GM23248 (cell line): ENCODE measurements at regions not wholly inside any gene's neighbourhood (a gene's known extent, or its start where the extent isn't known, plus 50 kb on each side); places are given as distances from the start of the nearest gene placed in this dataset.

Source experiments
- DNase-seq: peaks from one replicate; pipeline ENCODE4 v3.0.0-alpha.2; 2015
- H2AFZ ChIP-seq: fragments of 200-600 bp; sonication (generic); 2 replicates; pipeline ENCODE4 v1.6.1; 2016; ENCODE audit warnings: antibody characterized with exemption
- H3F3A ChIP-seq: fragments of 200-600 bp; sonication (generic); 2 replicates; pipeline ENCODE4 v1.6.1; 2016; ENCODE audit warnings: mild to moderate bottlenecking, antibody characterized with exemption, mixed run types; ENCODE audit not compliant: insufficient read depth
- H3K27ac ChIP-seq: fragments of 200-600 bp; sonication (generic); 2 replicates; pipeline ENCODE4 v1.5.1; 2016; ENCODE audit warnings: mild to moderate bottlenecking
- H3K27me3 ChIP-seq: fragments of 200-600 bp; sonication (generic); replicated peaks from 2 replicates; pipeline ENCODE4 v1.6.1; 2016; ENCODE audit warnings: mild to moderate bottlenecking; ENCODE audit not compliant: insufficient read depth
- H3K36me3 ChIP-seq: fragments of 200-600 bp; sonication (generic); 2 replicates; pipeline ENCODE4 v1.6.1; 2016; ENCODE audit warnings: low read depth, mild to moderate bottlenecking
- H3K4me1 ChIP-seq: fragments of 200-600 bp; sonication (generic); 2 replicates; pipeline ENCODE4 v1.6.1; 2016; ENCODE audit warnings: mild to moderate bottlenecking; ENCODE audit not compliant: insufficient read depth
- H3K4me2 ChIP-seq: fragments of 200-600 bp; sonication (generic); one replicate; pipeline ENCODE4 v1.6.1; 2016; ENCODE audit warnings: mild to moderate bottlenecking; ENCODE audit not compliant: unreplicated experiment
- H3K4me3 ChIP-seq: fragments of 200-600 bp; sonication (generic); 2 replicates; pipeline ENCODE4 v1.5.1; 2016; ENCODE audit warnings: mild to moderate bottlenecking
- H3K79me2 ChIP-seq: fragments of 200-600 bp; sonication (generic); 2 replicates; pipeline ENCODE4 v1.6.1; 2016; ENCODE audit warnings: mild to moderate bottlenecking; ENCODE audit not compliant: insufficient read depth
- H3K9ac ChIP-seq: fragments of 200-600 bp; sonication (generic); 2 replicates; pipeline ENCODE4 v1.6.1; 2016; ENCODE audit warnings: mild to moderate bottlenecking
- H3K9me2 ChIP-seq: fragments of 200-600 bp; sonication (generic); 2 replicates; pipeline ENCODE4 v1.6.1; 2016; ENCODE audit warnings: mixed run types, mild to moderate bottlenecking, moderate library complexity; ENCODE audit not compliant: insufficient read depth
- H3K9me3 ChIP-seq: fragments of 200-600 bp; sonication (generic); one replicate; pipeline ENCODE4 v1.6.1; 2017; ENCODE audit warnings: low read depth
- H4K20me1 ChIP-seq: fragments of 200-600 bp; sonication (generic); 2 replicates; pipeline ENCODE4 v1.6.0; 2016; ENCODE audit not compliant: insufficient read depth
- EZH2 ChIP-seq: fragments of 200-600 bp; sonication (generic); IDR thresholded peaks from 2 replicates; pipeline ENCODE4 v1.6.1; 2018; ENCODE audit warnings: antibody characterized with exemption, mild to moderate bottlenecking; ENCODE audit not compliant: insufficient read depth, poor library complexity, severe bottlenecking
- EZH2phosphoT487 ChIP-seq: fragments of 200-600 bp; sonication (generic); IDR thresholded peaks from 2 replicates; pipeline ENCODE4 v1.6.1; 2018; ENCODE audit warnings: antibody characterized with exemption, moderate library complexity, mild to moderate bottlenecking, low read depth; ENCODE audit not compliant: insufficient read depth
- WGBS, 2 experiments: methylation state at CpG; one replicate each; pipeline ENCODE4 v1.1.6; 2015 to 2017; ENCODE audit warnings: low lambda C conversion rate in 2 of 2, low coverage in 1 of 2; ENCODE audit errors: missing lambda C conversion rate in 2 of 2; 5-methylcytosine and 5-hydroxymethylcytosine counted together
- in situ Hi-C: fragments of 300-500 bp; cut with MboI; formaldehyde crosslinking; loops from 2 replicates; pipeline ENCODE4 v1.15.0; 2020

- H3K4me2 ChIP-seq: no peak overlapping the region
- H3K27me3 ChIP-seq: no peaks in the 10 kb centered on the region
- no peak overlapping the region for H3K4me3 ChIP-seq
- H3K9me3 ChIP-seq: no peaks in the 10 kb centered on the region
- DNase-seq: peak; percentile 6
- WGBS, 2 experiments: 0 to 15% methylated on average over 1 of the region's 1 CpG
- H3K36me3 ChIP-seq: no peaks in the 10 kb centered on the region
- no peaks in the 10 kb centered on the region for H3K9me2 ChIP-seq
- no peaks in the 10 kb centered on the region for H4K20me1 ChIP-seq
- no peaks in the 10 kb centered on the region for H3F3A ChIP-seq
- in situ Hi-C loops: no loop called here
- TF ChIP-seq EZH2 (no peak), EZH2phosphoT487 (no peak)
- H3K27ac ChIP-seq: no peak overlapping the region
- no peaks in the 10 kb centered on the region for H3K79me2 ChIP-seq
- H3K9ac ChIP-seq: no peak overlapping the region
- H3K4me1 ChIP-seq: no peaks in the 10 kb centered on the region
- no peak overlapping the region for H2AFZ ChIP-seq
Measured at GRCh38 chrX:122835886-122836285, 348.2 kb upstream of the GRIA3 start.

- DNase-seq: peak; percentile 13
- no peak for TF ChIP-seq EZH2
- TF ChIP-seq EZH2phosphoT487: no peak
- Histone ChIP-seq H3K4me2 (no peak overlapping the region), H3K9me2 (no peaks in the 10 kb centered on the region), H3K27me3 (no peaks in the 10 kb centered on the region), H3K9me3 (no peaks in the 10 kb centered on the region), H3K36me3 (no peaks in the 10 kb centered on the region), H3K9ac (no peak overlapping the region), H4K20me1 (no peaks in the 10 kb centered on the region), H3F3A (no peaks in the 10 kb centered on the region), H3K4me1 (no peaks in the 10 kb centered on the region), H3K27ac (no peak overlapping the region), H3K4me3 (no peak overlapping the region), H2AFZ (no peak overlapping the region), H3K79me2 (no peaks in the 10 kb centered on the region)
- in situ Hi-C loops: no loop called here
- WGBS, 2 experiments: 83 to 91% methylated on average over 2 of the region's 4 CpGs
Measured at GRCh38 chrX:122850326-122850725, 333.8 kb upstream of the GRIA3 start.

GRCh38 chrX:122856205-122856604, 327.9 kb upstream of the GRIA3 start:
- Histone ChIP-seq H3K9me3 (no peaks in the 10 kb centered on the region), H2AFZ (no peak overlapping the region), H3K36me3 (no peaks in the 10 kb centered on the region), H3K4me3 (no peak overlapping the region), H3K27ac (no peak overlapping the region), H3K27me3 (no peaks in the 10 kb centered on the region), H3K4me1 (no peaks in the 10 kb centered on the region), H3F3A (no peaks in the 10 kb centered on the region), H3K79me2 (no peaks in the 10 kb centered on the region), H3K9me2 (no peaks in the 10 kb centered on the region), H3K9ac (no peak overlapping the region), H4K20me1 (no peaks in the 10 kb centered on the region), H3K4me2 (no peak overlapping the region)
- WGBS, 2 experiments: 49 to 50% methylated on average over 2 of the region's 2 CpGs
- no peak for TF ChIP-seq EZH2
- no peak for TF ChIP-seq EZH2phosphoT487
- in situ Hi-C loops: no loop called here
- no peak for DNase-seq

GRCh38 chrX:122857734-122858133, 326.3 kb upstream of the GRIA3 start:
- in situ Hi-C loops: no loop called here
- 58 to 60% methylated on average over 2 of the region's 2 CpGs for WGBS, 2 experiments
- H3K4me2 ChIP-seq: no peak overlapping the region

GRCh38 chrX:122863067-122863466, 321.0 kb upstream of the GRIA3 start:
- no peak for DNase-seq
- TF ChIP-seq EZH2phosphoT487: no peak
- TF ChIP-seq EZH2: no peak

More at GRCh38 chrX:122857734-122858133, 326.3 kb upstream of the GRIA3 start:
- H3K27me3 ChIP-seq: no peaks in the 10 kb centered on the region
- no peak overlapping the region for H3K9ac ChIP-seq
- no peak for DNase-seq
- H4K20me1 ChIP-seq: no peaks in the 10 kb centered on the region
- no peak overlapping the region for H2AFZ ChIP-seq
- H3K4me3 ChIP-seq: no peak overlapping the region
- no peaks in the 10 kb centered on the region for H3K9me3 ChIP-seq
- H3K36me3 ChIP-seq: no peaks in the 10 kb centered on the region
- H3K4me1 ChIP-seq: no peaks in the 10 kb centered on the region
- no peaks in the 10 kb centered on the region for H3K9me2 ChIP-seq
- no peaks in the 10 kb centered on the region for H3F3A ChIP-seq
- no peaks in the 10 kb centered on the region for H3K79me2 ChIP-seq
- TF ChIP-seq EZH2phosphoT487: no peak
- no peak overlapping the region for H3K27ac ChIP-seq

More at GRCh38 chrX:122863067-122863466, 321.0 kb upstream of the GRIA3 start:
- Histone ChIP-seq H3K4me1 (peaks cover 13% of the 10 kb centered on the region), H2AFZ (no peak overlapping the region), H4K20me1 (no peaks in the 10 kb centered on the region), H3K27ac (no peak overlapping the region), H3F3A (0 out of 2 replicates have a peak, but pooled peaks cover 3% of the 10 kb centered on the region), H3K4me3 (no peak overlapping the region), H3K4me2 (no peak overlapping the region), H3K9ac (no peak overlapping the region), H3K9me3 (no peaks in the 10 kb centered on the region), H3K79me2 (no peaks in the 10 kb centered on the region), H3K9me2 (no peaks in the 10 kb centered on the region), H3K36me3 (no peaks in the 10 kb centered on the region), H3K27me3 (no peaks in the 10 kb centered on the region)
- WGBS, 2 experiments: 14 to 18% methylated on average over 3 of the region's 3 CpGs
- in situ Hi-C loops: no loop called here
